ENCODE measurements at regions not wholly inside any gene's neighbourhood (a gene's known extent, or its start where the extent isn't known, plus 50 kb on each side); places are given as distances from the start of the nearest gene placed in this dataset.

- no peak for TF ChIP-seq POLR2A (IDR thresholded peaks at IDR 0.05; ENCODE audit: low read length)
- no peak for TF ChIP-seq GATA1 (IDR thresholded peaks at IDR 0.05; ENCODE audit: low read depth, low read length)
Observed at GRCh38 chr13:34675626-34676025, 266.4 kb upstream of the NBEA start.

Data from erythroblast (primary cell).